IMR-90 (cell line): ENCODE measurements at regions not wholly inside any gene's neighbourhood (a gene's known extent, or its start where the extent isn't known, plus 50 kb on each side); places are given as distances from the start of the nearest gene placed in this dataset.

ENCODE experiments used
- ATAC-seq: fragments of 200-7000 bp; cut with Tn5 transposase; 2 replicates; pipeline ENCODE4 v1.9.1; 2020; ENCODE audit warnings: low read depth, mild to moderate bottlenecking, moderate library complexity
- BruUV-seq: library from RNA; stranded (reverse); fragments of 400-500 nt; replicated peaks from 2 replicates; lab custom pipeline; 2021; lab: Mats Ljungman, UMichigan
- CTCF ChIA-PET: fragments of 300-600 bp; formaldehyde crosslinking; extraction: SDS; loops from one replicate; lab custom pipeline; 2021; ENCODE audit warnings: antibody characterized with exemption; lab: Yijun Ruan, JAX
- POLR2A ChIA-PET: fragments of 300-600 bp; sonication (Branson Sonifier 250); formaldehyde crosslinking; loops from one replicate; lab custom pipeline; 2022; ENCODE audit warnings: antibody characterized with exemption; ENCODE audit not compliant: unreplicated experiment; lab: Charles Lee
- DNase-seq: peaks from one replicate; pipeline ENCODE4 v3.0.0; 2013
- H2AFZ ChIP-seq: replicated peaks from 2 replicates; pipeline ENCODE3; 2013; ENCODE audit warnings: low read length, mild to moderate bottlenecking; ENCODE audit not compliant: poor library complexity
- H2AK5ac ChIP-seq: 2 replicates; pipeline ENCODE4 v1.6.1; 2013; ENCODE audit warnings: low read depth, low read length, inconsistent platforms
- H2AK9ac ChIP-seq: replicated peaks from 2 replicates; pipeline ENCODE3; 2013; ENCODE audit warnings: mild to moderate bottlenecking, low read depth, low read length, moderate library complexity; ENCODE audit not compliant: poor library complexity
- H2BK120ac ChIP-seq: 2 replicates; pipeline ENCODE4 v1.6.1; 2013; ENCODE audit warnings: low read depth, low read length, inconsistent platforms
- H2BK15ac ChIP-seq: 3 replicates; pipeline ENCODE4 v1.6.1; 2013; ENCODE audit warnings: low read depth, low read length, inconsistent platforms
- H2BK20ac ChIP-seq: 2 replicates; pipeline ENCODE4 v1.6.1; 2013; ENCODE audit warnings: low read depth, mild to moderate bottlenecking, inconsistent platforms, low read length, moderate library complexity
- H2BK5ac ChIP-seq: 2 replicates; pipeline ENCODE4 v1.6.1; 2013; ENCODE audit warnings: mild to moderate bottlenecking, low read depth, low read length, inconsistent platforms; ENCODE audit not compliant: poor library complexity, severe bottlenecking
- H3K14ac ChIP-seq: replicated peaks from 2 replicates; pipeline ENCODE4 v1.6.1; 2013; ENCODE audit warnings: low read depth, low read length, inconsistent platforms
- H3K18ac ChIP-seq: 2 replicates; pipeline ENCODE4 v1.6.1; 2013; ENCODE audit warnings: low read depth, low read length, control low read depth
- H3K23ac ChIP-seq: 2 replicates; pipeline ENCODE4 v1.6.1; 2013; ENCODE audit warnings: low read depth, low read length, inconsistent platforms
- H3K27ac ChIP-seq: 2 replicates; pipeline ENCODE4 v1.5.1; 2013; ENCODE audit warnings: mild to moderate bottlenecking, control low read depth, low read length; ENCODE audit not compliant: insufficient read depth
- H3K27me3 ChIP-seq: 2 replicates; pipeline ENCODE4 v1.6.1; 2013; ENCODE audit warnings: low read length; ENCODE audit not compliant: control insufficient read depth, insufficient read depth
- H3K36me3 ChIP-seq: 2 replicates; pipeline ENCODE4 v1.6.1; 2013; ENCODE audit warnings: low read length, mixed read lengths; ENCODE audit not compliant: control insufficient read depth, insufficient read depth
- H3K4ac ChIP-seq: 2 replicates; pipeline ENCODE4 v1.6.1; 2013; ENCODE audit warnings: low read depth, low read length, inconsistent platforms
- H3K4me1 ChIP-seq: 2 replicates; pipeline ENCODE4 v1.6.1; 2013; ENCODE audit warnings: low read length, mixed read lengths; ENCODE audit not compliant: control insufficient read depth, insufficient read depth
- H3K4me2 ChIP-seq: 2 replicates; pipeline ENCODE4 v1.6.1; 2013; ENCODE audit warnings: low read depth, mild to moderate bottlenecking, control low read depth, low read length, moderate library complexity
- H3K4me3 ChIP-seq: 2 replicates; pipeline ENCODE4 v1.5.1; 2013; ENCODE audit warnings: low read depth, mild to moderate bottlenecking, control low read depth, low read length, moderate library complexity; ENCODE audit not compliant: insufficient read depth
- H3K56ac ChIP-seq: 2 replicates; pipeline ENCODE4 v1.6.1; 2013; ENCODE audit warnings: low read length, inconsistent platforms; ENCODE audit not compliant: insufficient read depth; ENCODE audit errors: extremely low read depth
- H3K79me1 ChIP-seq, 2 experiments: 2 replicates each; pipeline ENCODE4 v1.6.1; 2013; ENCODE audit warnings: low read length in 2 of 2, inconsistent platforms in 1 of 2, low read depth in 1 of 2
- H3K9ac ChIP-seq: 2 replicates; pipeline ENCODE4 v1.6.1; 2013; ENCODE audit warnings: low read depth, low read length, control low read depth
- H3K9me1 ChIP-seq: 2 replicates; pipeline ENCODE4 v1.6.1; 2013; ENCODE audit warnings: low read length, inconsistent platforms; ENCODE audit not compliant: insufficient read depth
- H3K9me3 ChIP-seq: 2 replicates; pipeline ENCODE4 v1.6.1; 2013; ENCODE audit warnings: low read length; ENCODE audit not compliant: control insufficient read depth, insufficient read depth
- H4K20me1 ChIP-seq: 2 replicates; pipeline ENCODE4 v1.6.1; 2013; ENCODE audit warnings: low read length, inconsistent platforms; ENCODE audit not compliant: insufficient read depth
- H4K5ac ChIP-seq: 2 replicates; pipeline ENCODE4 v1.6.1; 2013; ENCODE audit warnings: mild to moderate bottlenecking, low read depth, low read length, control low read depth
- H4K8ac ChIP-seq, 2 experiments: 2 replicates each; pipeline ENCODE4 v1.6.1; 2013; ENCODE audit warnings: low read depth in 2 of 2, low read length in 2 of 2, control low read depth in 1 of 2, inconsistent platforms in 1 of 2
- H4K91ac ChIP-seq: 2 replicates; pipeline ENCODE4 v1.6.1; 2013; ENCODE audit warnings: low read depth, low read length, inconsistent platforms; ENCODE audit not compliant: insufficient read depth
- BHLHE40 ChIP-seq: fragments of 150-350 bp; IDR thresholded peaks from 2 replicates; pipeline ENCODE4 v1.6.1; 2016; ENCODE audit warnings: mild to moderate bottlenecking, low read depth, low read length
- CEBPB ChIP-seq: IDR thresholded peaks from 2 replicates; pipeline ENCODE4 v1.6.1; 2012; ENCODE audit warnings: low read depth, low read length, improper control_type of control experiment
- CHD1 ChIP-seq: IDR thresholded peaks from 2 replicates; pipeline ENCODE4 v1.6.1; 2012; ENCODE audit warnings: low read depth, low read length, improper control_type of control experiment
- FOS ChIP-seq: fragments of 150-350 bp; IDR thresholded peaks from 2 replicates; pipeline ENCODE4 v1.6.1; 2016; ENCODE audit warnings: low read depth, low read length
- MAFK ChIP-seq: IDR thresholded peaks from 2 replicates; pipeline ENCODE4 v1.6.1; 2012; ENCODE audit warnings: low read depth, low read length, improper control_type of control experiment
- MAZ ChIP-seq: IDR thresholded peaks from 2 replicates; pipeline ENCODE4 v1.6.1; 2012; ENCODE audit warnings: low read depth, mild to moderate bottlenecking, low read length, improper control_type of control experiment, moderate library complexity, borderline replicate concordance
- MXI1 ChIP-seq: IDR thresholded peaks from 2 replicates; pipeline ENCODE4 v1.6.1; 2012; ENCODE audit warnings: low read depth, mild to moderate bottlenecking, low read length, moderate library complexity, borderline replicate concordance
- NFE2L2 ChIP-seq: fragments of 150-350 bp; IDR thresholded peaks from 2 replicates; pipeline ENCODE4 v1.6.1; 2016; ENCODE audit warnings: low read depth, mild to moderate bottlenecking, low read length
- POLR2A ChIP-seq: IDR thresholded peaks from 2 replicates; pipeline ENCODE4 v1.6.1; 2012; ENCODE audit warnings: mild to moderate bottlenecking, low read depth, low read length
- RAD21 ChIP-seq: IDR thresholded peaks from 2 replicates; pipeline ENCODE4 v1.6.1; 2012; ENCODE audit warnings: low read length, improper control_type of control experiment
- RCOR1 ChIP-seq: IDR thresholded peaks from 2 replicates; pipeline ENCODE4 v1.6.1; 2012; ENCODE audit warnings: mild to moderate bottlenecking, low read length, improper control_type of control experiment; ENCODE audit not compliant: insufficient replicate concordance
- RFX5 ChIP-seq: IDR thresholded peaks from 2 replicates; pipeline ENCODE4 v1.8.0; 2012; ENCODE audit warnings: low read depth, mild to moderate bottlenecking, low read length, moderate library complexity
- SMC3 ChIP-seq: fragments of 150-350 bp; IDR thresholded peaks from 2 replicates; pipeline ENCODE4 v1.6.1; 2016; ENCODE audit warnings: low read depth, mild to moderate bottlenecking, antibody characterized with exemption, low read length, moderate library complexity
- WGBS, 2 experiments: methylation state at CpG; one replicate each; pipeline versions ENCODE4 v1.1.5 to v1.1.7; 2013; ENCODE audit warnings: missing lambda C conversion rate in 2 of 2; ENCODE audit not compliant: insufficient read length in 1 of 2; ENCODE audit errors: extremely low coverage in 2 of 2; 5-methylcytosine and 5-hydroxymethylcytosine counted together
- dilution Hi-C: fragments of 300-500 bp; cut with HindIII; formaldehyde crosslinking; loops from one replicate; pipeline ENCODE4 v1.14.3; 2018; ENCODE audit warnings: low sequenced_read_pairs; ENCODE audit not compliant: unreplicated experiment
- in situ Hi-C: fragments of 300-500 bp; cut with MboI; formaldehyde crosslinking; loops from 3 replicates; pipeline ENCODE4 v1.14.3; 2019; ENCODE audit warnings: low sequenced_read_pairs, inconsistent platforms, mixed read lengths
- intact Hi-C: fragments of 100-400 bp; cut with micrococcal nuclease; formaldehyde crosslinking; loops from 2 replicates; pipeline ENCODE4 v1.10.0; 2022
- TF ChIP-seq, protein P1 (sequence below): fragments of 150-350 bp; IDR thresholded peaks from 2 replicates; pipeline ENCODE4 v1.6.1; 2017; ENCODE audit warnings: mild to moderate bottlenecking, antibody characterized with exemption, low read length, low read depth
- TF ChIP-seq, protein P2 (sequence below): fragments of 150-350 bp; IDR thresholded peaks from 2 replicates; pipeline ENCODE4 v1.6.1; 2016; ENCODE audit warnings: low read depth, mild to moderate bottlenecking, low read length, moderate library complexity, borderline replicate concordance
- TF ChIP-seq, protein P3 (sequence below): conservative IDR thresholded peaks from 2 replicates; pipeline ENCODE4 v1.5.1; 2012; ENCODE audit warnings: mild to moderate bottlenecking, low read depth, low read length, improper control_type of control experiment

DNA sequence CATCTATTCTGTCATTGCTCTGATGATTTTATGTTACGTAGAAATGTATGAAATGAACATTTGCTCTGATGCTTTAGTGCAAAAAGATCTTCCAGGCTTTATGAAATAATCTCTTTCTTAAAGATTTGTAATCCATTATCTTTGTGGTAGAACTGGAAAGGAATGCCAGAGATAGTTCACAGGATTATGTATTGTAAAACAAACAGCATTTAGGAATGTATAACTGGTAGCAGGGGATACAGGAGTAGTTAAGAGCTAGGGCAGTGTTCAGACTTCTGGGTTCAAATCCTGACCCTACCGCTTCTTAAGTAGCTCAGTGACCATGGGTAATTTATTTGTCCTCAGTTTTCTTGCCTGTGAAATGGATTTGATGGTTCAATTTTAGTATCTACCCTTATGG lies 429.8 kb upstream of the TPM1 start:
- no peak overlapping the region for H2AK9ac ChIP-seq
- peaks cover 13 to 18% of the 10 kb centered on the region in 2 experiments for H3K79me1 ChIP-seq
- H2AK5ac ChIP-seq, result no peak overlapping the region
- H2AFZ ChIP-seq, result no peak overlapping the region
- H2BK20ac ChIP-seq, result no peak overlapping the region
- no peak overlapping the region for H3K23ac ChIP-seq
- H3K27me3 ChIP-seq, result no peaks in the 10 kb centered on the region
- TF ChIP-seq CEBPB (no peak), MXI1 (no peak), NFE2L2 (no peak), RCOR1 (no peak), MAZ (no peak), RFX5 (no peak), MAFK (no peak), RAD21 (no peak), BHLHE40 (no peak), POLR2A (no peak), FOS (no peak), CHD1 (no peak), SMC3 (no peak)
- TF ChIP-seq, protein P1, sequence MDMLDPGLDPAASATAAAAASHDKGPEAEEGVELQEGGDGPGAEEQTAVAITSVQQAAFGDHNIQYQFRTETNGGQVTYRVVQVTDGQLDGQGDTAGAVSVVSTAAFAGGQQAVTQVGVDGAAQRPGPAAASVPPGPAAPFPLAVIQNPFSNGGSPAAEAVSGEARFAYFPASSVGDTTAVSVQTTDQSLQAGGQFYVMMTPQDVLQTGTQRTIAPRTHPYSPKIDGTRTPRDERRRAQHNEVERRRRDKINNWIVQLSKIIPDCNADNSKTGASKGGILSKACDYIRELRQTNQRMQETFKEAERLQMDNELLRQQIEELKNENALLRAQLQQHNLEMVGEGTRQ, result no peak
- TF ChIP-seq, protein P2, sequence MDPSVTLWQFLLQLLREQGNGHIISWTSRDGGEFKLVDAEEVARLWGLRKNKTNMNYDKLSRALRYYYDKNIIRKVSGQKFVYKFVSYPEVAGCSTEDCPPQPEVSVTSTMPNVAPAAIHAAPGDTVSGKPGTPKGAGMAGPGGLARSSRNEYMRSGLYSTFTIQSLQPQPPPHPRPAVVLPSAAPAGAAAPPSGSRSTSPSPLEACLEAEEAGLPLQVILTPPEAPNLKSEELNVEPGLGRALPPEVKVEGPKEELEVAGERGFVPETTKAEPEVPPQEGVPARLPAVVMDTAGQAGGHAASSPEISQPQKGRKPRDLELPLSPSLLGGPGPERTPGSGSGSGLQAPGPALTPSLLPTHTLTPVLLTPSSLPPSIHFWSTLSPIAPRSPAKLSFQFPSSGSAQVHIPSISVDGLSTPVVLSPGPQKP, result no peak
- TF ChIP-seq, protein P3, sequence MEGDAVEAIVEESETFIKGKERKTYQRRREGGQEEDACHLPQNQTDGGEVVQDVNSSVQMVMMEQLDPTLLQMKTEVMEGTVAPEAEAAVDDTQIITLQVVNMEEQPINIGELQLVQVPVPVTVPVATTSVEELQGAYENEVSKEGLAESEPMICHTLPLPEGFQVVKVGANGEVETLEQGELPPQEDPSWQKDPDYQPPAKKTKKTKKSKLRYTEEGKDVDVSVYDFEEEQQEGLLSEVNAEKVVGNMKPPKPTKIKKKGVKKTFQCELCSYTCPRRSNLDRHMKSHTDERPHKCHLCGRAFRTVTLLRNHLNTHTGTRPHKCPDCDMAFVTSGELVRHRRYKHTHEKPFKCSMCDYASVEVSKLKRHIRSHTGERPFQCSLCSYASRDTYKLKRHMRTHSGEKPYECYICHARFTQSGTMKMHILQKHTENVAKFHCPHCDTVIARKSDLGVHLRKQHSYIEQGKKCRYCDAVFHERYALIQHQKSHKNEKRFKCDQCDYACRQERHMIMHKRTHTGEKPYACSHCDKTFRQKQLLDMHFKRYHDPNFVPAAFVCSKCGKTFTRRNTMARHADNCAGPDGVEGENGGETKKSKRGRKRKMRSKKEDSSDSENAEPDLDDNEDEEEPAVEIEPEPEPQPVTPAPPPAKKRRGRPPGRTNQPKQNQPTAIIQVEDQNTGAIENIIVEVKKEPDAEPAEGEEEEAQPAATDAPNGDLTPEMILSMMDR, result no peak
- no peak overlapping the region for H3K4ac ChIP-seq
- peaks cover 12% of the 10 kb centered on the region for H3K9me1 ChIP-seq
- H4K8ac ChIP-seq, result no peak overlapping the region
- BruUV-seq, result no TSS peak
- H3K27ac ChIP-seq, result no peak overlapping the region
- DNase-seq (peak; percentile 42), ATAC-seq (peak; percentile 46; the same call in 1 of the 2 replicates)
- ChIA-PET CTCF (no interaction called here), POLR2A (interaction anchor here (0.6 kb wide), 1 partner anchor 523 kb away, joined by 5 read pairs; no protein-coding TSS in a partner anchor)
- no peak overlapping the region for H3K18ac ChIP-seq
- no peak overlapping the region for H2BK15ac ChIP-seq
- dilution Hi-C loops (no loop called here), intact Hi-C loops (loop anchor here (5.0 kb wide), 1 partner anchor 115 kb away; no protein-coding TSS in a partner anchor), in situ Hi-C loops (no loop called here)
- H3K4me2 ChIP-seq, result no peak overlapping the region
- H2BK5ac ChIP-seq, result no peak overlapping the region
- no peak overlapping the region for H3K14ac ChIP-seq
- H3K56ac ChIP-seq, result no peak overlapping the region
- H3K4me3 ChIP-seq, result no peak overlapping the region
- H3K4me1 ChIP-seq, result peaks cover 10% of the 10 kb centered on the region
- H4K5ac ChIP-seq, result no peak overlapping the region
- H3K9me3 ChIP-seq, result no peaks in the 10 kb centered on the region
- H2BK120ac ChIP-seq, result no peak overlapping the region
- H3K36me3 ChIP-seq, result peaks cover 1% of the 10 kb centered on the region; the same call in 1 of the 2 replicates
- no peaks in the 10 kb centered on the region for H4K20me1 ChIP-seq
- no peak overlapping the region for H3K9ac ChIP-seq
- no peak overlapping the region for H4K91ac ChIP-seq
- no CpG with 5 or more reads among the region's 2 CpGs for WGBS, 2 experiments
